H1 (cell line): ENCODE measurements at regions not wholly inside any gene's neighbourhood (a gene's known extent, or its start where the extent isn't known, plus 50 kb on each side); places are given as distances from the start of the nearest gene placed in this dataset.

Experiments used
- TCF12 ChIP-seq: IDR thresholded peaks from 2 replicates; pipeline ENCODE4 v1.6.1; 2011; ENCODE audit warnings: low read depth, mild to moderate bottlenecking, low read length
- TEAD4 ChIP-seq: IDR thresholded peaks from 2 replicates; pipeline ENCODE4 v1.6.1; 2012; ENCODE audit warnings: low read depth, low read length, inconsistent platforms, mixed read lengths

DNA sequence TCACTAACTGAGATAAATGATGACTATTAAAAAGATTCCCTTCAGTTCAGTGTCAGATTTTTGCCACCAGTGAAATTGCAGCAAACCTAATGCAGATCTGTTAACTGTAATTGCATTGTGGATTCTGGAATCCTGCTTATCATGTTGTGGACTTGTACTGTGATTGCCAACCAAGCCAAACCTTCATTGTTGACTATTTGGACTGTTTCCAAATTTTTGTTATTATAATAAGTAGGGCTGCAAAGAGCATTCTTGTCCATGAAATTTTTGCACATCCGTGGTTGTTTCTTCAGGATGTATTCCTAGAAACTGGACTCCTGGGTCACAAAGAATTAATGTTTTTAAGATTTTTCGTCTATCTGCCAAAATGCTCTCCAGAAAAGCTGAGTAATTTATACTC, 281.6 kb upstream of the ZMIZ1 start (continued):
- TF ChIP-seq TEAD4 (no peak), TCF12 (no peak)
